Skeletal muscle satellite cell (primary cell): ENCODE measurements at regions not wholly inside any gene's neighbourhood (a gene's known extent, or its start where the extent isn't known, plus 50 kb on each side); places are given as distances from the start of the nearest gene placed in this dataset.

Experiments
- H3K27me3 ChIP-seq: 2 replicates; pipeline ENCODE4 v1.7.0; 2013; ENCODE audit warnings: low read length; ENCODE audit not compliant: control insufficient read depth, insufficient read depth
- H3K36me3 ChIP-seq: 2 replicates; pipeline ENCODE4 v1.7.0; 2013; ENCODE audit warnings: mild to moderate bottlenecking, control low read depth, low read length; ENCODE audit not compliant: insufficient read depth
- H3K4me1 ChIP-seq: 2 replicates; pipeline ENCODE4 v1.7.0; 2013; ENCODE audit warnings: low read length; ENCODE audit not compliant: control insufficient read depth, insufficient read depth
- H3K4me2 ChIP-seq: 2 replicates; pipeline ENCODE4 v1.7.0; 2013; ENCODE audit warnings: mild to moderate bottlenecking, low read length
- H3K4me3 ChIP-seq: 2 replicates; pipeline ENCODE4 v1.7.0; 2013; ENCODE audit warnings: low read length
- H3K9ac ChIP-seq: 2 replicates; pipeline ENCODE4 v1.7.0; 2013; ENCODE audit warnings: mild to moderate bottlenecking, low read depth, low read length, moderate library complexity
- H3K9me3 ChIP-seq: replicated peaks from 2 replicates; pipeline ENCODE4 v1.7.0; 2013; ENCODE audit warnings: mild to moderate bottlenecking, control low read depth, low read length

GRCh38 chr14:101103321-101103901 is 199.9 kb upstream of the RTL1 start:
- Histone ChIP-seq H3K4me3 (no peak overlapping the region), H3K9ac (no peak overlapping the region), H3K4me2 (no peak overlapping the region), H3K27me3 (peaks cover 10% of the 10 kb centered on the region), H3K9me3 (no peaks in the 10 kb centered on the region), H3K4me1 (no peaks in the 10 kb centered on the region), H3K36me3 (no peaks in the 10 kb centered on the region)

GRCh38 chr14:101104485-101104884 is 201.0 kb upstream of the RTL1 start:
- Histone ChIP-seq H3K4me2 (no peak overlapping the region), H3K9ac (no peak overlapping the region), H3K27me3 (no peaks in the 10 kb centered on the region), H3K9me3 (no peaks in the 10 kb centered on the region), H3K4me1 (no peaks in the 10 kb centered on the region), H3K4me3 (no peak overlapping the region), H3K36me3 (no peaks in the 10 kb centered on the region)

DNA sequence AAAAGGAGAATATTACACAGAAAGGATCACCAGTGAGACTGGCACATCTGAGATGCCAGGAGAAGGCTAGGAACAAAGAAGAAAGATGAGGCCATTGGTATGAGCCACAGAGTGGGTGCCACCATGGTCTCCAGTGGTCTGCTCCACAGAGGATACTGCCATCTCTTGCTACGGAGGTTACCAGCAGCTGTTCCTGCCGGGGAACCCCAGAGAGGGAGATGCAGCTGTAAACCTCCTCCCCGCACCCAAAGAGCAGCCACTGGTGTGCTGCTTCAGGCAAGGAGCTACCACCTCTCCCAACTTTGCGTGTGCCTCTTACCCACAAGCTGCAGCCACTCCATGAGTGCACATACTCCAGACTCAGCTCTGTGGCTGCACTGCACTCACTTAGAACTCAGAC is 201.5 kb upstream of the RTL1 start:
- H3K27me3 ChIP-seq, result no peaks in the 10 kb centered on the region
- no peak overlapping the region for H3K4me2 ChIP-seq

GRCh38 chr14:101108579-101109346 is 205.2 kb upstream of the RTL1 start:
- Histone ChIP-seq H3K4me2 (no peak overlapping the region), H3K36me3 (no peaks in the 10 kb centered on the region), H3K27me3 (no peaks in the 10 kb centered on the region), H3K9ac (no peak overlapping the region), H3K4me1 (no peaks in the 10 kb centered on the region), H3K9me3 (no peaks in the 10 kb centered on the region), H3K4me3 (no peak overlapping the region)

More for the DNA sequence above, 201.5 kb upstream of the RTL1 start:
- Histone ChIP-seq H3K36me3 (no peaks in the 10 kb centered on the region), H3K9me3 (no peaks in the 10 kb centered on the region), H3K4me1 (no peaks in the 10 kb centered on the region), H3K9ac (no peak overlapping the region), H3K4me3 (no peak overlapping the region)

DNA sequence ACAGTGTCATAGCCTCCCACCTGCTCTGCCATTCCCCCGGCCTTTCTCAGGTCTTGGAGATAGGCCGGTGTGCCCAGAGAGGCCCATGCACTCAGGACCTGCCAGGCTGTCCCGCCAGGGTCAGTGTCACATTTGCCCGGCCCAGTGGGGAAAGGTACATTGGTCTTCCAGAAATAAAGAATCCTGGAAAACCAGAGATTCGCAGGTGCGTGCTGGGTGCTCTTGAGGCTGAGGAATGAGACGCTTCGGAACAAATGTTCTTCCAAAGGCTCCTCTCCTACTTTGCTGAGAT is 205.8 kb upstream of the RTL1 start:
- no peak overlapping the region for H3K4me3 ChIP-seq
- H3K27me3 ChIP-seq, result no peaks in the 10 kb centered on the region
- no peaks in the 10 kb centered on the region for H3K9me3 ChIP-seq
- H3K4me2 ChIP-seq, result no peak overlapping the region
- no peaks in the 10 kb centered on the region for H3K36me3 ChIP-seq
- H3K4me1 ChIP-seq, result no peaks in the 10 kb centered on the region
- H3K9ac ChIP-seq, result no peak overlapping the region

DNA sequence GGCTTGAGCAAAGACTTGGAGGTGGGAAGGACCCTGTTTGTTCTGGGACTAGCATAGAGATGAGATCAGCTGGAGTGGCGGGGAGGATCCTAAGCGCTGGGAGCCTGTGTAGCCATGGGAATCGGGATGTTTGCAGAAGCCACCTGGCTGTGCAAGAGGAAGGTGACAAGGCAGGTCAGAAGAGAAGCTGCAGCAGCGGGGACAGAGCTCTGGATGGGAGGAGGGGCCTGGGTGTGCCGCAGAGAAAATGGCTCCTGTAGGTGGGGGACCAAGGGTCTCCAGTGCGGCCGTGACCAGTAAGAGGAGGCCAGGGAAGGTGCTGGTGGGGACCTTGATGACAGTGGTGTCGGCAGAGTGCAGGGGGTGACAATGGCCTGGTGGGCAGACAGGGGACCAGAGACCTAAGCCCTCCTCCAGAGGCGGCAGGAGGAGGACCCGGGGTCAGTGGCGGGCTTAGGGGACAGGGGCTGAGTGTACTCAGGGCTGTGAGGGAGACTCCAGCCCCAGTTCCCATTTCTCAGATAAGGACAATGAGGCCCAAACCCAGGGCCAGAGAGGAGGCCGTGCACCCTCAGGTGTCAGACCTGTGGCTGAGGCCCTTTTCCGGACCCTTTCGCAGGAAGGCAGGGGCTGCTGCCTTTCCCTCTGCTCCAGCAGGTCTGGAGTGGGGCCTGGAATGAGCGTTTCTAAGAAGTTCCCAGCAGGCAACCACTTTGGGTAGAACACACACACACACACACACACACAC is 206.6 kb upstream of the RTL1 start:
- H3K4me1 ChIP-seq, result no peaks in the 10 kb centered on the region
- no peaks in the 10 kb centered on the region for H3K27me3 ChIP-seq
- H3K4me3 ChIP-seq, result no peak overlapping the region
- no peaks in the 10 kb centered on the region for H3K36me3 ChIP-seq
- H3K9ac ChIP-seq, result no peak overlapping the region
- H3K9me3 ChIP-seq, result no peaks in the 10 kb centered on the region
- no peak overlapping the region for H3K4me2 ChIP-seq

- Histone ChIP-seq H3K4me2 (no peak overlapping the region), H3K4me1 (no peaks in the 10 kb centered on the region), H3K36me3 (no peaks in the 10 kb centered on the region), H3K27me3 (no peaks in the 10 kb centered on the region), H3K9ac (no peak overlapping the region), H3K4me3 (no peak overlapping the region), H3K9me3 (no peaks in the 10 kb centered on the region)
Measured at GRCh38 chr14:101110729-101111619, 207.5 kb upstream of the RTL1 start.

- Histone ChIP-seq H3K9me3 (no peaks in the 10 kb centered on the region), H3K9ac (no peak overlapping the region), H3K4me1 (no peaks in the 10 kb centered on the region), H3K4me3 (no peak overlapping the region), H3K4me2 (no peak overlapping the region), H3K36me3 (no peaks in the 10 kb centered on the region), H3K27me3 (no peaks in the 10 kb centered on the region)
Measured at GRCh38 chr14:101111620-101112290, 208.2 kb upstream of the RTL1 start.

- Histone ChIP-seq H3K36me3 (no peaks in the 10 kb centered on the region), H3K9ac (no peak overlapping the region), H3K9me3 (no peaks in the 10 kb centered on the region), H3K27me3 (no peaks in the 10 kb centered on the region), H3K4me3 (no peak overlapping the region), H3K4me2 (no peak overlapping the region), H3K4me1 (no peaks in the 10 kb centered on the region)
Measured at GRCh38 chr14:101112351-101113107, 209.0 kb upstream of the RTL1 start.

DNA sequence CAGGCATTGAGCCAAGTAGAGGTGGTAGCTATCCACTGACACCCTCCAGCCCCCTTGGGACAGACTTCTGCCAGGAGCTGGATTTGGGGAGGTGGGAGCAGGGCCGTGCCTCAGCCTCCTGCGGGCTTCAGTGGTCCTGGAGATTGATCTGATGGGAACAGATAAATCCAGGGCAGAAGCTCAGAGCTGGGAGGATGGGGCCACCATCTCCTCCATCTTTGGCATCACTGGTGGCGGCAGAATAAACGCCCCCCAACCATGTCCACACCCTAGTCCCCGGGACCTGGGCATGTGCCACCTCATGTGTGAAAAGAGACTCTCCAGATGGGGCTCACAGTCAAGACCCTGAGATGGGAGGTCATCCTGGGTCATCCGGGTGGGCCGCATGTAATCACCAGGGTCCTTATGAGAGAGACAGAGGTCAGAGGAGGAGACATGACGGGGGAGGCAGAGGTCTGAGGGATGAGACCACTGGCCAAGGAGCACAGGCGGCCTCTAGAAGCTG is 209.6 kb upstream of the RTL1 start:
- H3K4me2 ChIP-seq, result no peak overlapping the region
- no peak overlapping the region for H3K4me3 ChIP-seq
- no peaks in the 10 kb centered on the region for H3K36me3 ChIP-seq
- no peaks in the 10 kb centered on the region for H3K9me3 ChIP-seq
- H3K4me1 ChIP-seq, result no peaks in the 10 kb centered on the region
- H3K9ac ChIP-seq, result no peak overlapping the region
- peaks cover 2% of the 10 kb centered on the region for H3K27me3 ChIP-seq
